Neural progenitor cell (in vitro differentiated cells): ENCODE measurements at regions not wholly inside any gene's neighbourhood (a gene's known extent, or its start where the extent isn't known, plus 50 kb on each side); places are given as distances from the start of the nearest gene placed in this dataset.

Experiments
- DNase-seq: peaks from one replicate; pipeline ENCODE4 v3.0.0-alpha.2; 2016; ENCODE audit warnings: low spot score
- H2AFZ ChIP-seq: fragments of 200-600 bp; sonication (generic); replicated peaks from 2 replicates; pipeline ENCODE4 v1.6.1; 2016; ENCODE audit warnings: antibody characterized with exemption
- H3F3A ChIP-seq: fragments of 200-600 bp; sonication (generic); 2 replicates; pipeline ENCODE4 v1.6.1; 2016; ENCODE audit warnings: antibody characterized with exemption, low read depth
- H3K27ac ChIP-seq: fragments of 200-600 bp; sonication (generic); 2 replicates; pipeline ENCODE4 v1.5.1; 2016; ENCODE audit warnings: mild to moderate bottlenecking
- H3K27me3 ChIP-seq: fragments of 200-600 bp; sonication (generic); 2 replicates; pipeline ENCODE4 v1.6.1; 2016; ENCODE audit warnings: mild to moderate bottlenecking, moderate library complexity
- H3K36me3 ChIP-seq: fragments of 200-600 bp; sonication (generic); 2 replicates; pipeline ENCODE4 v1.5.1; 2016
- H3K4me1 ChIP-seq: fragments of 200-600 bp; sonication (generic); 2 replicates; pipeline ENCODE4 v1.6.1; 2016; ENCODE audit warnings: mixed run types
- H3K4me2 ChIP-seq: fragments of 200-600 bp; sonication (generic); 2 replicates; pipeline ENCODE4 v1.6.1; 2016
- H3K4me3 ChIP-seq: fragments of 200-600 bp; sonication (generic); 2 replicates; pipeline ENCODE4 v1.5.1; 2016
- H3K79me2 ChIP-seq: fragments of 200-600 bp; sonication (generic); 2 replicates; pipeline ENCODE4 v1.6.1; 2016; ENCODE audit warnings: low read depth
- H3K9ac ChIP-seq: fragments of 200-600 bp; sonication (generic); 2 replicates; pipeline ENCODE4 v1.6.1; 2016
- H3K9me3 ChIP-seq: fragments of 200-600 bp; sonication (generic); 2 replicates; pipeline ENCODE4 v1.5.1; 2016; ENCODE audit warnings: low read depth
- H4K20me1 ChIP-seq: fragments of 200-600 bp; sonication (generic); 2 replicates; pipeline ENCODE4 v1.6.1; 2016; ENCODE audit warnings: low read depth
- H3K27ac Mint-ChIP-seq: 3 replicates; pipeline ENCODE4 v1.8.0; 2021; ENCODE audit warnings: mixed read lengths
- H3K27me3 Mint-ChIP-seq: 2 replicates; pipeline ENCODE4 v1.8.0; 2022; ENCODE audit warnings: low read depth, mild to moderate bottlenecking, inconsistent platforms, moderate library complexity, mixed read lengths; ENCODE audit not compliant: insufficient read depth
- H3K36me3 Mint-ChIP-seq: 3 replicates; pipeline ENCODE4 v1.8.0; 2021; ENCODE audit warnings: mixed read lengths
- H3K4me1 Mint-ChIP-seq: 3 replicates; pipeline ENCODE4 v1.8.0; 2021; ENCODE audit warnings: mixed read lengths
- H3K4me3 Mint-ChIP-seq: 3 replicates; pipeline ENCODE4 v1.8.0; 2021; ENCODE audit warnings: mild to moderate bottlenecking, moderate library complexity, mixed read lengths
- H3K9me3 Mint-ChIP-seq: 3 replicates; pipeline ENCODE4 v1.8.0; 2020; ENCODE audit warnings: mixed read lengths
- CTCF ChIP-seq: fragments of 200-600 bp; sonication (generic); IDR thresholded peaks from 2 replicates; pipeline ENCODE4 v1.5.1; 2017; ENCODE audit warnings: antibody characterized with exemption, mild to moderate bottlenecking
- EZH2 ChIP-seq: fragments of 200-600 bp; sonication (generic); IDR thresholded peaks from 2 replicates; pipeline ENCODE4 v1.6.1; 2017; ENCODE audit warnings: antibody characterized with exemption, mild to moderate bottlenecking, moderate library complexity
- EZH2phosphoT487 ChIP-seq: fragments of 200-600 bp; sonication (generic); IDR thresholded peaks from 2 replicates; pipeline ENCODE4 v1.6.1; 2017; ENCODE audit warnings: antibody characterized with exemption

DNA sequence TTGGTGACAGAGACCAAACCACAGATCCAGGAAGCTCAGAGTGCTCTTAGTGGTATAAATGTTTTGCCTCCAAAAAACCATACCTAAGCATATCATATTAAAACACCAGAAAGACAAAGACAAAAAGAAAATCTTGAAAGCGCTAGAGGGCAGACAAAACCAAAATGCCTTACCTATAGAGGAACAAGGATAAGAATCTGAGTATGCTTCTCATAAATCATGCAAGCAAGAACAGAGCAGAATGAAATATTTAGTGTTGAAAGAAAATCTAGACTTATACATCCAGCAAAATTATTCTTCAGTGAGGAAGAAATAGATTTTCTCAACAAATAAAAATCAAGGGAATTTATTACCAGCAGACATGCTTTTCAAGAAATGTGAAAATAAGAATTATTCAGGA is 941.0 kb upstream of the INTU start:
- no peak overlapping the region for H3K4me2 ChIP-seq

GRCh38 chr4:126697748-126698147 is 935.0 kb upstream of the INTU start:
- H3K36me3 ChIP-seq: no peaks in the 10 kb centered on the region
- no peak overlapping the region for H3K4me2 ChIP-seq
- Mint-ChIP-seq H3K27ac (no peak overlapping the region), H3K4me3 (no peak overlapping the region), H3K4me1 (no peaks in the 10 kb centered on the region), H3K36me3 (no peaks in the 10 kb centered on the region), H3K27me3 (no peaks in the 10 kb centered on the region), H3K9me3 (no peaks in the 10 kb centered on the region)
- no peak for DNase-seq
- no peaks in the 10 kb centered on the region for H3K79me2 ChIP-seq
- H3K9me3 ChIP-seq: no peaks in the 10 kb centered on the region
- no peaks in the 10 kb centered on the region for H3K4me1 ChIP-seq
- H3F3A ChIP-seq: no peaks in the 10 kb centered on the region
- H2AFZ ChIP-seq: no peak overlapping the region
- no peak for TF ChIP-seq EZH2
- TF ChIP-seq CTCF: no peak
- TF ChIP-seq EZH2phosphoT487: no peak
- H3K4me3 ChIP-seq: no peak overlapping the region
- H3K27me3 ChIP-seq: no peaks in the 10 kb centered on the region
- H4K20me1 ChIP-seq: no peaks in the 10 kb centered on the region
- no peak overlapping the region for H3K9ac ChIP-seq
- no peak overlapping the region for H3K27ac ChIP-seq

More for the DNA sequence above, 941.0 kb upstream of the INTU start:
- TF ChIP-seq EZH2: no peak
- TF ChIP-seq CTCF: no peak
- no peak for TF ChIP-seq EZH2phosphoT487
- Histone ChIP-seq H4K20me1 (no peaks in the 10 kb centered on the region), H3K9me3 (no peaks in the 10 kb centered on the region), H3K4me1 (no peaks in the 10 kb centered on the region), H3K4me3 (no peak overlapping the region), H3K27me3 (no peaks in the 10 kb centered on the region), H2AFZ (no peak overlapping the region), H3F3A (no peaks in the 10 kb centered on the region), H3K36me3 (no peaks in the 10 kb centered on the region), H3K79me2 (no peaks in the 10 kb centered on the region), H3K27ac (no peak overlapping the region), H3K9ac (no peak overlapping the region)
- no peaks in the 10 kb centered on the region for H3K27me3 Mint-ChIP-seq
- no peak overlapping the region for H3K4me3 Mint-ChIP-seq
- DNase-seq: no peak
- no peaks in the 10 kb centered on the region for H3K36me3 Mint-ChIP-seq
- no peaks in the 10 kb centered on the region for H3K9me3 Mint-ChIP-seq
- H3K27ac Mint-ChIP-seq: no peak overlapping the region
- H3K4me1 Mint-ChIP-seq: no peaks in the 10 kb centered on the region

DNA sequence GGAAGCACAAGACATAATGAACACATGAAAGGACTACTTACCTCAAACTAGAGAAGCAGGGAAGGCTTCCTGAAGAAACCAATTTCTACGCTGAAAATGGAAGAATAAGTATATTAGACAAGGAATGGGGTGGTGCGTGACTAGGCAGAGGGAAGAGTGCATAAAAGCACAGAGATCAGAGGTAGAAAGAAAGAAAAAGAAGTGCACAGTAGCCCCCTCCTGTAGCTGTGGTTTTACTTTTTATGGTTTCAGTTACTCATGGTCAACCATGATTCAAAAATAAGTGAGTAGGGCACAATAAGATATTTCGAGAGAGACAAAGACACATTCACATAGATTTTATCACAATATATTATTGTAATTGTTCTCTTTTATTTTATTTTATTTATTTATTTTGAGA is 934.5 kb upstream of the INTU start:
- Histone ChIP-seq H2AFZ (no peak overlapping the region), H3K9ac (no peak overlapping the region), H3K79me2 (no peaks in the 10 kb centered on the region), H3F3A (no peaks in the 10 kb centered on the region), H3K4me3 (no peak overlapping the region), H3K4me1 (no peaks in the 10 kb centered on the region), H3K36me3 (no peaks in the 10 kb centered on the region), H3K27me3 (no peaks in the 10 kb centered on the region), H3K9me3 (no peaks in the 10 kb centered on the region), H3K27ac (no peak overlapping the region), H4K20me1 (no peaks in the 10 kb centered on the region), H3K4me2 (no peak overlapping the region)
- H3K9me3 Mint-ChIP-seq: no peaks in the 10 kb centered on the region
- no peaks in the 10 kb centered on the region for H3K36me3 Mint-ChIP-seq
- H3K27me3 Mint-ChIP-seq: no peaks in the 10 kb centered on the region
- TF ChIP-seq CTCF (no peak), EZH2 (no peak), EZH2phosphoT487 (no peak)
- no peaks in the 10 kb centered on the region for H3K4me1 Mint-ChIP-seq
- no peak overlapping the region for H3K4me3 Mint-ChIP-seq
- no peak overlapping the region for H3K27ac Mint-ChIP-seq
- no peak for DNase-seq

DNA sequence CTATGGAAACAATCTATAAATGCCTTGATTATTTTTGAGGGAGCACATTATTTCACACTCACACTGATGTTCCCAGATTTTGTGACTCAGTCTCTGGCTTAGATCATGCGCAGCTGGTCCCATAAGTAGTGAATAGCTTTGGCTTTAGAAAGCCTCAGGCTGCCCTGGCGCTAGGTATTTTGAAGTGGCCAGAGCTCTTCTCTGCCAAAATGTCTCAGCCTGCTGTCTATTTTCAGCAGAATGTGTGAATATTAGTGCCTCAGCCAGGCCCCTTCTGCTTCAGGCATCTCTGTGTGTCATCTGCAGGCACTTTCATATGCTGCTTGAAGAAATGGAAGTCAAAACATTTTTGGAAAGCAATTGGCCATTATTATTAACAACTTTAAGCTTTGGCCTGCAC is 931.0 kb upstream of the INTU start:
- no peaks in the 10 kb centered on the region for H3K9me3 ChIP-seq
- no peaks in the 10 kb centered on the region for H3K79me2 ChIP-seq
- H3K4me3 ChIP-seq: no peak overlapping the region
- no peak overlapping the region for H3K27ac ChIP-seq
- H3K4me1 Mint-ChIP-seq: no peaks in the 10 kb centered on the region
- no peak overlapping the region for H2AFZ ChIP-seq
- H3F3A ChIP-seq: no peaks in the 10 kb centered on the region
- H4K20me1 ChIP-seq: no peaks in the 10 kb centered on the region
- no peak overlapping the region for H3K27ac Mint-ChIP-seq
- H3K9ac ChIP-seq: no peak overlapping the region
- no peaks in the 10 kb centered on the region for H3K9me3 Mint-ChIP-seq
- no peak for DNase-seq
- TF ChIP-seq EZH2phosphoT487 (no peak), EZH2 (no peak), CTCF (no peak)
- no peaks in the 10 kb centered on the region for H3K36me3 Mint-ChIP-seq
- H3K27me3 Mint-ChIP-seq: no peaks in the 10 kb centered on the region
- no peaks in the 10 kb centered on the region for H3K27me3 ChIP-seq
- no peaks in the 10 kb centered on the region for H3K4me1 ChIP-seq
- H3K36me3 ChIP-seq: no peaks in the 10 kb centered on the region
- no peak overlapping the region for H3K4me3 Mint-ChIP-seq
- no peak overlapping the region for H3K4me2 ChIP-seq
